Ovary (tissue), 7 donors: ENCODE measurements at regions not wholly inside any gene's neighbourhood (a gene's known extent, or its start where the extent isn't known, plus 50 kb on each side); places are given as distances from the start of the nearest gene placed in this dataset.

Experiments used
- DNase-seq, 5 donors: peaks; one replicate each; pipeline ENCODE4 v3.0.0-alpha.2; 2019 to 2020
- H3K27ac ChIP-seq, 2 donors: fragments of 200-600 bp; one replicate each; pipeline versions ENCODE4 v1.5.1 to v1.8.0; 2019 to 2022
- H3K27me3 ChIP-seq: fragments of 200-600 bp; one replicate; pipeline ENCODE4 v1.8.0; 2022
- H3K36me3 ChIP-seq: fragments of 200-600 bp; sonication (generic); one replicate; pipeline ENCODE4 v1.5.1; 2019
- H3K4me1 ChIP-seq: one replicate; pipeline ENCODE4 v1.8.1; 2013; ENCODE audit warnings: mild to moderate bottlenecking, moderate library complexity; ENCODE audit not compliant: insufficient read depth
- H3K4me3 ChIP-seq: fragments of 200-600 bp; sonication (generic); one replicate; pipeline ENCODE4 v1.5.1; 2017
- H3K9me3 ChIP-seq, 2 donors: fragments of 200-600 bp in 1 of 2; sonication (generic) in 1 of 2; one replicate each; pipeline versions ENCODE4 v1.5.1 to v1.8.1; 2013 to 2019; ENCODE audit warnings: mild to moderate bottlenecking in 1 of 2, moderate library complexity in 1 of 2
- EP300 ChIP-seq: sonication (generic); formaldehyde crosslinking; IDR thresholded peaks from one replicate; pipeline ENCODE4 v1.6.1; 2017; ENCODE audit warnings: antibody characterized with exemption
- POLR2A ChIP-seq: fragments of 450-650 bp; IDR thresholded peaks from one replicate; pipeline ENCODE4 v1.6.1; 2017; ENCODE audit warnings: antibody characterized with exemption, mild to moderate bottlenecking, moderate library complexity
- WGBS, 3 donors: extraction: QIAGEN DNeasy Blood & Tissue Kit in 1 of 3; methylation state at CpG; one replicate each; pipeline versions ENCODE4 v1.1.5 to v1.1.7; 2013 to 2017; 5-methylcytosine and 5-hydroxymethylcytosine counted together
- intact Hi-C, 4 donors: fragments of 100-400 bp; cut with DNase I; formaldehyde crosslinking; loops; one replicate each; pipeline versions ENCODE4 v1.11.0 to v1.15.1; 2022 to 2023
- TF ChIP-seq, protein P1 (sequence below), 3 donors: fragments of 450-650 bp in 2 of 3; fragments of 200-600 bp in 1 of 3; IDR thresholded peaks; one replicate each; pipeline versions ENCODE4 v1.5.1 to v1.8.0; 2016 to 2022; ENCODE audit warnings: antibody characterized with exemption in 3 of 3, mild to moderate bottlenecking in 1 of 3
- donor health status: DM: no; HTN: no; CAD: no; lungs with moderate emphysema.
- donor health status: DM: no; HTN: no; CAD: no.
- donor health status: Bipolar disorder and iron deficiency.
- donor health status: DM: no; HTN: no; CAD: no.
- donor health status: DM: yes; HTN: yes; CAD: no.

DNA sequence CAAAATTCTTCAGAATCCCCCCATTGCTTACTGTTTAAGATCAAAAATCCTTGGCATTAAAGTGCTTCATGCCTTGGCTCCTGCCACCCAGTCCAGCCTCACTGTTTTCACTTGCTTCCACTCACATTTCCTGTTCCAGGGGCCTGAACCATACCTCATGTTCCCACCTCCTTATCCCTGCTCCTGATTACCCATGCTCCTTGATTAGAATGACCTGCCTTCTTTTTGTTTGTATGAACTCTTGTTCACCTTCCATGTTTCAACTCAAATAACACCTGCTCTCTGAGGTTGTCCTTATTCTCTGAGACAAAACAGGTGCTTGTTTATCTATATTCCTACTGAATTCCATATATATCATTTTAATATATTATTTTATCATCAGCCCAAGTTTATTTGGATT, 77.1 kb upstream of the VSTM2A start:
- no peaks in the 10 kb centered on the region for H3K9me3 ChIP-seq
- no peaks in the 10 kb centered on the region for H3K27me3 ChIP-seq
- H3K27ac ChIP-seq = no peak overlapping the region
- TF ChIP-seq POLR2A = no peak
- TF ChIP-seq, protein P1, sequence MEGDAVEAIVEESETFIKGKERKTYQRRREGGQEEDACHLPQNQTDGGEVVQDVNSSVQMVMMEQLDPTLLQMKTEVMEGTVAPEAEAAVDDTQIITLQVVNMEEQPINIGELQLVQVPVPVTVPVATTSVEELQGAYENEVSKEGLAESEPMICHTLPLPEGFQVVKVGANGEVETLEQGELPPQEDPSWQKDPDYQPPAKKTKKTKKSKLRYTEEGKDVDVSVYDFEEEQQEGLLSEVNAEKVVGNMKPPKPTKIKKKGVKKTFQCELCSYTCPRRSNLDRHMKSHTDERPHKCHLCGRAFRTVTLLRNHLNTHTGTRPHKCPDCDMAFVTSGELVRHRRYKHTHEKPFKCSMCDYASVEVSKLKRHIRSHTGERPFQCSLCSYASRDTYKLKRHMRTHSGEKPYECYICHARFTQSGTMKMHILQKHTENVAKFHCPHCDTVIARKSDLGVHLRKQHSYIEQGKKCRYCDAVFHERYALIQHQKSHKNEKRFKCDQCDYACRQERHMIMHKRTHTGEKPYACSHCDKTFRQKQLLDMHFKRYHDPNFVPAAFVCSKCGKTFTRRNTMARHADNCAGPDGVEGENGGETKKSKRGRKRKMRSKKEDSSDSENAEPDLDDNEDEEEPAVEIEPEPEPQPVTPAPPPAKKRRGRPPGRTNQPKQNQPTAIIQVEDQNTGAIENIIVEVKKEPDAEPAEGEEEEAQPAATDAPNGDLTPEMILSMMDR (IDR thresholded peaks at IDR 0.05) = no peak
- no peak for TF ChIP-seq EP300
- no peak overlapping the region for H3K4me3 ChIP-seq
- no peak for DNase-seq
- intact Hi-C loops = no loop called here
- no peaks in the 10 kb centered on the region for H3K4me1 ChIP-seq
- H3K36me3 ChIP-seq = no peaks in the 10 kb centered on the region

DNA sequence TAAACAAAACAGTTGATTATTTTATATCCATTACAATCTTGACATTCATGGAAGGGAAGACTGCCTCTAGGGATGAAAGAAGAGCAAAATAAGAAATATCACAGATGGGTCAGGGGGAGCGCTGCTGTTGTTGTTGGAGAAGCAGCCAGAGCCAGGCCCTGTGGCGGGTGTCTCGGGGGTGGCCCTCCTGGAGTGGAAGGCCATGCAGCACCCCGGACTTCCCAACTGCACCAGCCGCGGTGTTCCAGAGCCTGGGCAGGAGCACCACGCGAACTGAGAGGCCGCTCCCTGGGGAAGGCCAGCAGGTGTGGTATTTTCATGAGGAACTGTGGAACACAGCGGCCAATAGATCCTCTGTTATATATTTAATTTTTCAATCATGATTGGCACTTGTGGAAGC, 72.4 kb upstream of the VSTM2A start:
- H3K9me3 ChIP-seq = no peaks in the 10 kb centered on the region
- H3K4me3 ChIP-seq = no peak overlapping the region
- H3K27me3 ChIP-seq = no peaks in the 10 kb centered on the region
- no peak overlapping the region for H3K27ac ChIP-seq
- no peak for TF ChIP-seq POLR2A
- TF ChIP-seq EP300 = no peak
- WGBS, 3 donors = 93 to 94% (median 94%) methylated on average over 10 of the region's 10 CpGs
- H3K4me1 ChIP-seq = no peaks in the 10 kb centered on the region
- intact Hi-C loops = no loop called here
- H3K36me3 ChIP-seq = no peaks in the 10 kb centered on the region
- no peak for DNase-seq

DNA sequence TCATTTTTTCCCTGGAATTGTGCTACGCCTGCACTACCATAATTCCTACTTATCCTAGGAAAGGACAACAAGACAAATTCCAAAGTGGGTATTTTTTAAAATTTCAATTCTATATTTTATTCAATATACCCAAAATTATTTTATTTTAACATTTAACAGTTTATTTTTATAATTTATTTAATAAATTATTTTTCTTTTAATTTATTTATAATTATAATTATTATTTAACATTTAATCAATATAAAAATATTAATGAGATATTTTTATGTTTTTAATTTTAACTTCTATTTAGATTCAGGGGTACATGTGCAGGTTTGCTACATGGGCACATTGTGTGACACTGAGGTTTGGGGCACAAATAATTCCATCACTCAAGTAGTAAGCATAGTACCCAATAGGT, 65.6 kb upstream of the VSTM2A start:
- WGBS, 3 donors = 90 to 98% (median 91%) methylated on average over 1 of the region's 1 CpG
- Histone ChIP-seq H3K27me3 (no peaks in the 10 kb centered on the region), H3K9me3 (no peaks in the 10 kb centered on the region), H3K36me3 (no peaks in the 10 kb centered on the region), H3K4me1 (no peaks in the 10 kb centered on the region), H3K4me3 (no peak overlapping the region), H3K27ac (no peak overlapping the region)
- no peak for TF ChIP-seq EP300
- TF ChIP-seq, protein P1 (IDR thresholded peaks at IDR 0.05) = no peak
- no peak for TF ChIP-seq POLR2A
- intact Hi-C loops = no loop called here
- DNase-seq = no peak

DNA sequence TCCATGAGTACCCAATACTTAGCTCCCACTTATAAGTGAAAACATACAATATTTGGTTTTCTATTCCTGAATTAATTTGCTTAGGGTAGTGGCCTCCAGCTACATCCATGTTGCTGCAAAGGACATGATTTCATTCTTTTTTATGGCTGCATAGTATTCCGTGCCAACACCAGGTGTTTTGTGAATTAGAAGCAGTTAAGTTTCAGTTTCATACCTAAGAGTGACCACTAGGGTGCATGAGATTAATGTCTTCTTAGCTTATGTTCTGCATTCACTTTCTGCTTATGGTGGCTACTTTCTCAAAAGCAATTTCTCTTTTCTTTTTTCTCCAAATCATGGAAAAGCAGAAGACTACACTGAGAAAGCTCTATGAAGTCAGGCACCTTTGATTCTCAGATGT, 65.1 kb upstream of the VSTM2A start:
- no peak for TF ChIP-seq POLR2A
- TF ChIP-seq, protein P1 (IDR thresholded peaks at IDR 0.05) = no peak
- no peak for TF ChIP-seq EP300
- intact Hi-C loops = no loop called here
- 86 to 96% (median 93%) methylated on average over 1 of the region's 1 CpG for WGBS, 3 donors
- no peaks in the 10 kb centered on the region for H3K4me1 ChIP-seq
- H3K27me3 ChIP-seq = no peaks in the 10 kb centered on the region
- no peak overlapping the region for H3K4me3 ChIP-seq
- H3K9me3 ChIP-seq = no peaks in the 10 kb centered on the region
- no peaks in the 10 kb centered on the region for H3K36me3 ChIP-seq
- no peak overlapping the region for H3K27ac ChIP-seq
- no peak for DNase-seq

DNA sequence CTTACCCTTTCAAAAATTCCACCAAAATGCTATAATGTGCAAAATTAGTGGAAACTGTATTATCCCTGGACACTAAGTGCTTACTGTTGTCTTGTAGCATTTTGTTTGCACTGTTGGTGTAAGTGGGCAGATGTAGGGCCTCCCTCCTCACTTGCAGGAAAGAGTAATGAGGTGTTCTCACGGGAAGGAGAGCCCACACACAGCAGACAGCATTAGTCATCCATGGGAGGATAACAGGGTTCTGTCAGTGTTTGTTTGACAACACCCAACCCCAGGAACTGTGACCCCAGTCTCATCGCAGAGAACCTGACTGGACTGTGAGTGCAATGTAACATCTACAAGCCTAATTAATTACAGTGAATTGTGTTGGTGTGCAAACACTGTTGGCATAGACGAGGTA, 58.7 kb upstream of the VSTM2A start:
- no peak overlapping the region for H3K27ac ChIP-seq
- H3K4me3 ChIP-seq = no peak overlapping the region
- TF ChIP-seq EP300 = no peak
- TF ChIP-seq POLR2A = no peak
- TF ChIP-seq, protein P1 (IDR thresholded peaks at IDR 0.05) = no peak
- no peaks in the 10 kb centered on the region for H3K4me1 ChIP-seq
- WGBS, 3 donors = 39 to 51% (median 43%) methylated on average over 3 of the region's 3 CpGs
- intact Hi-C loops = no loop called here
- H3K9me3 ChIP-seq = no peaks in the 10 kb centered on the region
- no peaks in the 10 kb centered on the region for H3K27me3 ChIP-seq
- DNase-seq = no peak
- H3K36me3 ChIP-seq = no peaks in the 10 kb centered on the region
